HG03442 (cell line): ENCODE measurements at regions not wholly inside any gene's neighbourhood (a gene's known extent, or its start where the extent isn't known, plus 50 kb on each side); places are given as distances from the start of the nearest gene placed in this dataset.

ENCODE experiments used
- ATAC-seq: cut with Tn5 transposase; IDR thresholded peaks from one replicate; pipeline ENCODE4 v1.9.1; 2021; ENCODE audit warnings: mild to moderate bottlenecking, moderate library complexity; ENCODE audit not compliant: unreplicated experiment

GRCh38 chr5:3400659-3401058 is 195.0 kb upstream of the IRX1 start:
- no peak for ATAC-seq

GRCh38 chr5:3394891-3395599 is 200.6 kb upstream of the IRX1 start:
- no peak for ATAC-seq

GRCh38 chr5:3393920-3394597 is 201.6 kb upstream of the IRX1 start:
- no peak for ATAC-seq

GRCh38 chr5:3393122-3393919 is 202.3 kb upstream of the IRX1 start:
- no peak for ATAC-seq

- no peak for ATAC-seq
Observed at GRCh38 chr5:3392306-3392939, 203.2 kb upstream of the IRX1 start.

- no peak for ATAC-seq
Observed at GRCh38 chr5:3391210-3391609, 204.4 kb upstream of the IRX1 start.

GRCh38 chr5:3389471-3390026 is 206.1 kb upstream of the IRX1 start:
- ATAC-seq: no peak

- no peak for ATAC-seq
Observed at GRCh38 chr5:3386637-3387036, 209.0 kb upstream of the IRX1 start.

- no peak for ATAC-seq
Observed at GRCh38 chr5:3385991-3386519, 209.6 kb upstream of the IRX1 start.

- no peak for ATAC-seq
Observed at GRCh38 chr5:3384531-3384930, 211.1 kb upstream of the IRX1 start.

- ATAC-seq: no peak
Observed at GRCh38 chr5:3382782-3383181, 212.8 kb upstream of the IRX1 start.

- no peak for ATAC-seq
Observed at GRCh38 chr5:3382151-3382550, 213.5 kb upstream of the IRX1 start.

GRCh38 chr5:3381206-3381825 is 214.3 kb upstream of the IRX1 start:
- ATAC-seq: no peak

- ATAC-seq: no peak
Observed at GRCh38 chr5:3380689-3381088, 214.9 kb upstream of the IRX1 start.

- no peak for ATAC-seq
Observed at GRCh38 chr5:3377831-3378230, 217.8 kb upstream of the IRX1 start.

- no peak for ATAC-seq
Observed at GRCh38 chr5:3377176-3377575, 218.5 kb upstream of the IRX1 start.

GRCh38 chr5:3376611-3377010 is 219.0 kb upstream of the IRX1 start:
- no peak for ATAC-seq

GRCh38 chr5:3375586-3376311 is 219.9 kb upstream of the IRX1 start:
- no peak for ATAC-seq

- ATAC-seq: no peak
Observed at GRCh38 chr5:3373391-3373790, 222.2 kb upstream of the IRX1 start.

- ATAC-seq: no peak
Observed at GRCh38 chr5:3372289-3372688, 223.3 kb upstream of the IRX1 start.
